Fibroblast of lung (primary cell): ENCODE measurements at regions not wholly inside any gene's neighbourhood (a gene's known extent, or its start where the extent isn't known, plus 50 kb on each side); places are given as distances from the start of the nearest gene placed in this dataset.
"Not testable (repeated sequence)": the region's sequence is repeated elsewhere in the genome, so short reads cannot be mapped to it uniquely, and the experiment has no call there.

ENCODE experiments used
- DNase-seq, 2 donors: peaks; one replicate each; pipeline versions ENCODE4 v3.0.0 to v3.0.0-alpha.2; 2010; ENCODE audit warnings: low read depth in 2 of 2
- H2AFZ ChIP-seq: 2 replicates; pipeline ENCODE4 v1.5.1; 2012; ENCODE audit warnings: low read length, control low read depth, inconsistent platforms
- H3K27ac ChIP-seq: 2 replicates; pipeline ENCODE4 v1.5.1; 2011; ENCODE audit warnings: low read length, control low read depth; ENCODE audit not compliant: insufficient read depth
- H3K27me3 ChIP-seq: 2 replicates; pipeline ENCODE4 v1.5.1; 2011; ENCODE audit warnings: mild to moderate bottlenecking, low read length; ENCODE audit not compliant: control insufficient read depth, insufficient read depth
- H3K36me3 ChIP-seq: 2 replicates; pipeline ENCODE4 v1.5.1; 2011; ENCODE audit warnings: low read length; ENCODE audit not compliant: control insufficient read depth, insufficient read depth
- H3K4me1 ChIP-seq: 2 replicates; pipeline ENCODE4 v1.5.1; 2011; ENCODE audit warnings: low read length; ENCODE audit not compliant: control insufficient read depth, insufficient read depth; ENCODE audit errors: extremely low read depth
- H3K4me2 ChIP-seq: 2 replicates; pipeline ENCODE4 v1.5.1; 2011; ENCODE audit warnings: low read length, control low read depth; ENCODE audit not compliant: insufficient read depth; ENCODE audit errors: extremely low read depth
- H3K4me3 ChIP-seq, 4 experiments: fragments of 200-600 bp in 1 of 4; sonication (generic) in 1 of 4; replicated peaks in 1 of 4; 2 replicates each; pipeline ENCODE4 v1.5.1; 2011 to 2016; ENCODE audit warnings: low read length in 4 of 4, low read depth in 3 of 4, mild to moderate bottlenecking in 3 of 4, control low read depth in 2 of 4, inconsistent platforms in 1 of 4, mixed read lengths in 1 of 4; ENCODE audit not compliant: insufficient read depth in 1 of 4; ENCODE audit errors: control extremely low read depth in 1 of 4
- H3K79me2 ChIP-seq: 2 replicates; pipeline ENCODE4 v1.5.1; 2012; ENCODE audit warnings: mild to moderate bottlenecking, low read length, inconsistent platforms; ENCODE audit not compliant: control insufficient read depth, insufficient read depth
- H3K9ac ChIP-seq: 2 replicates; pipeline ENCODE4 v1.5.1; 2011; ENCODE audit warnings: mild to moderate bottlenecking, low read length, control low read depth; ENCODE audit not compliant: insufficient read depth
- H3K9me3 ChIP-seq: 2 replicates; pipeline ENCODE4 v1.5.1; 2012; ENCODE audit warnings: low read depth, low read length; ENCODE audit not compliant: control insufficient read depth, insufficient read depth
- H4K20me1 ChIP-seq: 2 replicates; pipeline ENCODE4 v1.5.1; 2011; ENCODE audit warnings: low read length; ENCODE audit not compliant: control insufficient read depth, insufficient read depth; ENCODE audit errors: extremely low read depth
- EZH2 ChIP-seq: IDR thresholded peaks from 2 replicates; pipeline ENCODE4 v1.5.1; 2012; ENCODE audit warnings: low read length, control low read depth, mild to moderate bottlenecking; ENCODE audit errors: missing control alignments
- TF ChIP-seq, protein P1 (sequence below), 2 donors: IDR thresholded peaks in 1 of 2; conservative IDR thresholded peaks in 1 of 2; 1 replicate in 1 of 2; 2 replicates in 1 of 2; pipeline ENCODE4 v1.5.1; 2011 to 2012; ENCODE audit warnings: low read length in 2 of 2, control low read depth in 1 of 2, inconsistent platforms in 1 of 2, low read depth in 1 of 2, mild to moderate bottlenecking in 1 of 2

DNA sequence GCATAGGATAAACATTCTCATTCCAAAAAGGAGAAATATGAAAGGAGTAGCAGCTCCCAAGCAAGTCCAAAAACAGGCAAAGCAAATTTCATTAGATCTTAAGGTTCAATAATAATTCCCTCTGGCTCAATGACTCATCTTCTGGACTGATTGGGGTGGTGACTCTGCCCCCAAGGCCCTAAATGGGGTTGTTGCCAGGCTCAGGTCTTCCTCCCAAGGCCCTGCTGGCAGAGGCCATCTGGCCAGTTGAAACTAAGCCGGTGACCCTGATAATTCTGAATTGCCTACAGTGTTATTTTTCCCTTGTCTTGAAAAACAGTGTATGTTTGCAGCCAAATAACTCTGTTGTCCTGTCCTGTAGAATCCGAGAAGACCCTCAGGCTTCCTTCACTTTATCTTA is 484.7 kb upstream of the ZNF337 start:
- H3K9ac ChIP-seq, H3K4me1 ChIP-seq, H3K27ac ChIP-seq, H2AFZ ChIP-seq, H3K4me3 ChIP-seq, H4K20me1 ChIP-seq, H3K27me3 ChIP-seq, H3K79me2 ChIP-seq, H3K9me3 ChIP-seq, H3K36me3 ChIP-seq, DNase-seq, H3K4me2 ChIP-seq: not testable (repeated sequence)

DNA sequence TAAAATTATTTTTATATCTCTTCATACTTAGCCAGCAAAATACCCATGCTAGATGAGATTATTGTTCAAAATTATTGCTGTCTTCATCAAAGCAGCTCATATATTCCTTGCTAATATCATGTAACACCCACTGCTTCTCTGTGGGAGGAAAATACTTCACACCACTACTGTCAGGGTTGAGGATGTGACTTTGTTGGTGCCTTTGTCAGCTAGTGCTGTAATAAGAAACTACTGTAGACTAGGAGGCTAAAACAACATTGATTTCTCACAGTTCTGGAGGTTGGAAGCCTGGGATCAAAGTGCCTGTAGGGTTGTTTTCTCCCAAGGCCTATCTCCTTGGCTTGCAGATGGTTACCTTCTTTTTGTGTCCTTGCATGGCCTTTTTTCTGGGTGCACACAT is 475.2 kb upstream of the ZNF337 start:
- H3K36me3 ChIP-seq, H3K9ac ChIP-seq, H3K4me1 ChIP-seq, H3K4me2 ChIP-seq, H3K27ac ChIP-seq, H3K27me3 ChIP-seq, H2AFZ ChIP-seq, H3K79me2 ChIP-seq, DNase-seq, H3K4me3 ChIP-seq, H4K20me1 ChIP-seq, H3K9me3 ChIP-seq: not testable (repeated sequence)

DNA sequence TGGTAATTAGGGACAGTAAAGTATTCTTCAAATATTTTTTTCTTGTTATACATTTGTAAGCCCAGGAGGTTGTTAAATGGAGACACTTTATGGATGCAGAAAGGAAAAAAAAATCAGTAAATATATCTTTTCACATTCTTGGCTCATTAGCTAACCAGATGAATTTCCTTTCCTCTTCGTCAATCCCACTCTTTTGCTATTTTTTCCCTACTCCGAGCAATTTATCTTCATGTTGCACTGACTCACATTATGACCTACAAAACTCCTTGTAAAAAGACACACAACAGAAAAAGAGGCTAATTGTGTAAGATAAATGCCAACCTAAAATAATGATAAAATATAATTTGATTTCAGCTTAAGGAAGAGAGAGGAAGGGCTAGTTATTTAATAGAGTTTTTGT is 472.9 kb upstream of the ZNF337 start:
- H3K27me3 ChIP-seq = no peaks in the 10 kb centered on the region
- H3K9me3 ChIP-seq = no peaks in the 10 kb centered on the region
- H3K36me3 ChIP-seq = no peaks in the 10 kb centered on the region
- no peak overlapping the region for H3K4me3 ChIP-seq
- H3K4me2 ChIP-seq = no peak overlapping the region
- H4K20me1 ChIP-seq = no peaks in the 10 kb centered on the region
- no peaks in the 10 kb centered on the region for H3K4me1 ChIP-seq
- H3K27ac ChIP-seq = no peak overlapping the region
- TF ChIP-seq EZH2 = no peak
- TF ChIP-seq, protein P1, sequence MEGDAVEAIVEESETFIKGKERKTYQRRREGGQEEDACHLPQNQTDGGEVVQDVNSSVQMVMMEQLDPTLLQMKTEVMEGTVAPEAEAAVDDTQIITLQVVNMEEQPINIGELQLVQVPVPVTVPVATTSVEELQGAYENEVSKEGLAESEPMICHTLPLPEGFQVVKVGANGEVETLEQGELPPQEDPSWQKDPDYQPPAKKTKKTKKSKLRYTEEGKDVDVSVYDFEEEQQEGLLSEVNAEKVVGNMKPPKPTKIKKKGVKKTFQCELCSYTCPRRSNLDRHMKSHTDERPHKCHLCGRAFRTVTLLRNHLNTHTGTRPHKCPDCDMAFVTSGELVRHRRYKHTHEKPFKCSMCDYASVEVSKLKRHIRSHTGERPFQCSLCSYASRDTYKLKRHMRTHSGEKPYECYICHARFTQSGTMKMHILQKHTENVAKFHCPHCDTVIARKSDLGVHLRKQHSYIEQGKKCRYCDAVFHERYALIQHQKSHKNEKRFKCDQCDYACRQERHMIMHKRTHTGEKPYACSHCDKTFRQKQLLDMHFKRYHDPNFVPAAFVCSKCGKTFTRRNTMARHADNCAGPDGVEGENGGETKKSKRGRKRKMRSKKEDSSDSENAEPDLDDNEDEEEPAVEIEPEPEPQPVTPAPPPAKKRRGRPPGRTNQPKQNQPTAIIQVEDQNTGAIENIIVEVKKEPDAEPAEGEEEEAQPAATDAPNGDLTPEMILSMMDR (conservative IDR thresholded peaks at IDR 0.05 in 1 of 2, IDR thresholded peaks at IDR 0.05 in 1 of 2; ENCODE audit: low read depth in 1 of 2, low read length in 2 of 2) = no peak
- H3K9ac ChIP-seq = no peak overlapping the region
- DNase-seq = peak in 1 of 2 donors; percentile 84
- no peak overlapping the region for H2AFZ ChIP-seq
- no peaks in the 10 kb centered on the region for H3K79me2 ChIP-seq

DNA sequence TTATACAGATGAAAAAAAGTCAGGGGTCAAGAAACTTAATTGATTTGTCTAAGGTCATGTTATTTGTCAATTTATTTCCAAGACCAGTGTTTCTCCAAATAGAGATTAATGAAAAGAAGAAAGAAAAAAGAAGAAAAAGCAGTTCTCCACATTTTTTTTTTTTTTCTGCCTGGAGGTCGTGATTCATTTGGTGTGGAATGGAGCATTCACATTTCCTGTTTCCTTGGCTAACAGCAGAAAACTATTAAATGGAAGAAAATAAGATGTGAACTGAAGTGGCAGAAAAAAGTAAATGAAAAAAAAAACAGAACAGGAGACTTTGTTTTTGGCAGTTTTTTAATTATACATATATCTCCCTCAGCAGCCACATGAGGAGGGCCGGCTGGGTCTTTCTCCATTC is 470.8 kb upstream of the ZNF337 start:
- TF ChIP-seq, protein P1 (conservative IDR thresholded peaks at IDR 0.05 in 1 of 2, IDR thresholded peaks at IDR 0.05 in 1 of 2; ENCODE audit: low read depth in 1 of 2, low read length in 2 of 2) = no peak
- no peak for TF ChIP-seq EZH2
- H3K36me3 ChIP-seq = no peaks in the 10 kb centered on the region
- H3K9ac ChIP-seq = no peak overlapping the region
- H4K20me1 ChIP-seq = no peaks in the 10 kb centered on the region
- no peak overlapping the region for H3K4me3 ChIP-seq
- H3K27ac ChIP-seq = peak overlapping the region; percentile 10
- no peaks in the 10 kb centered on the region for H3K4me1 ChIP-seq
- no peak overlapping the region for H3K4me2 ChIP-seq
- H3K27me3 ChIP-seq = no peaks in the 10 kb centered on the region
- peak in 1 of 2 donors; percentile 64 for DNase-seq
- H3K9me3 ChIP-seq = no peaks in the 10 kb centered on the region
- peak overlapping the region; percentile 16 for H2AFZ ChIP-seq
- H3K79me2 ChIP-seq = no peaks in the 10 kb centered on the region
